HG03460 (cell line): ENCODE measurements at regions not wholly inside any gene's neighbourhood (a gene's known extent, or its start where the extent isn't known, plus 50 kb on each side); places are given as distances from the start of the nearest gene placed in this dataset.
A peak's percentile ranks its signal among the peaks of the same experiment; 100 is the strongest.
"Not testable (repeated sequence)": the region's sequence is repeated elsewhere in the genome, so short reads cannot be mapped to it uniquely, and the experiment has no call there.

Experiments
- ATAC-seq: cut with Tn5 transposase; IDR thresholded peaks from one replicate; pipeline ENCODE4 v1.9.1; 2021; ENCODE audit not compliant: unreplicated experiment

DNA sequence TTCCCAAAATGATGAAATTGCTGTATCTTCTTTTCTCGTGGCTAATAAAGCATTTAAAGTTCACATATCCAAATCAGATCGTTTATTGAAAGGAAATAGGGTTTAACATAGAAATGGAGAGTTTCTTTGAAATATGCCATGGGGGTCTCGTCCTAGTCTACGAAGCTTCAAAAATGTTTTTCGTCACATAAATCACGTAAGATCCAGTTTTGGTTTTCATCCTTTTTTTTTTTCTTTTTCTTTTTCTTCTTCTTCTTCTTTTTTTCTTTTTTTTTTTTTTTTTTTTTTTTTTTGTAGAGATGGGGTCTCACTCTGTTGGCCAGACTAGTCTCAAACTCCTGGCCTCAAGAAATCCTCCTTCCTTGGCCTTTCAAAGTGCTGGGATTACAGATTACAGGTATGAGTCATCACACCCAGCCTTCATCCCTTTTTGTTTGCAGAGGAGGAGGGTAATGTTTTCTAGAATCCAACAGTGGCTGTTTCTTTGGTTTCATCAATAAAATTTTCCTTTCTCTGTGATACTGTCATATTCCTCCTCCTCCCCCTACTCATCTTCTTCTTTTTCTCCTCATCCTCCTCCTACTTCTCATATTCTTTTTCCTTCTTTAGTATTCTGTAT is 94.7 kb upstream of the LOC128125822 start:
- no peak for ATAC-seq

DNA sequence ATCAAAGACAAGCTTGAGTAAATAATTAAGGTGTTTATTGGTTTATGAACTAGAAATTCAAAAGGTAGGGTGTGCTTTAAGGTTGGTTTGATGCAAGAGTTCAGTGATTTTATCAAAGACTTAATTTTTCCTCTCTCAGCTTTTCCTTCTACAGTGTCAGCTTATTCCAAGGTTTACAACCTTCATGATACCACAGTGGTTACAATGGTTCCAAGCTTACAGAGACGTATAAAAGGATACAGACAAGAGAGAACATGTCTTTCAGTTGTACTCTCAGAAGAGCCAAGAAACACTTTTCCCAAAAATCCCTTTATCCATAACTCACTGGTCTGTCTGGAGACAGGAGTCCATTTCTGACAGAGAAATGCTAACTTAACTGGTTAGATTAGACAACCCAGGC is 93.5 kb upstream of the LOC128125822 start:
- no peak for ATAC-seq

DNA sequence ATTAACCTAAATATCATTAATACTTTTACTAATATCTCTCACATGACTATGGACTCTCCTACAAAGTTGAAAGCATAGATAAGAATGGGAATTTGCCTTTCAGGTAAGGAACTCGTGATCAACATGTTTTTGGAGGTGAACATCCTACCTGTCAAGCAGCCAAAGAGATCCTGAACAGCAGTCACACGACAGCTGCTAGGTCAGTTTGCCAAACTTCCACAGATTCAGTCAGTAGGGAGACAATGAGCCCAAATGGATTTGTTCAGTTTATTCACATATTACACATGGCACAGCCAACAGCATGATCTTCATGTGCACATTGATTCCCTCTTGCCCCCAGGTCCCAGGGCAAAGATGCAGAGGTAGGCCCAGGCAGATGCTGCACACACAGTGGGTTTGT is 86.1 kb upstream of the LOC128125822 start:
- no peak for ATAC-seq

DNA sequence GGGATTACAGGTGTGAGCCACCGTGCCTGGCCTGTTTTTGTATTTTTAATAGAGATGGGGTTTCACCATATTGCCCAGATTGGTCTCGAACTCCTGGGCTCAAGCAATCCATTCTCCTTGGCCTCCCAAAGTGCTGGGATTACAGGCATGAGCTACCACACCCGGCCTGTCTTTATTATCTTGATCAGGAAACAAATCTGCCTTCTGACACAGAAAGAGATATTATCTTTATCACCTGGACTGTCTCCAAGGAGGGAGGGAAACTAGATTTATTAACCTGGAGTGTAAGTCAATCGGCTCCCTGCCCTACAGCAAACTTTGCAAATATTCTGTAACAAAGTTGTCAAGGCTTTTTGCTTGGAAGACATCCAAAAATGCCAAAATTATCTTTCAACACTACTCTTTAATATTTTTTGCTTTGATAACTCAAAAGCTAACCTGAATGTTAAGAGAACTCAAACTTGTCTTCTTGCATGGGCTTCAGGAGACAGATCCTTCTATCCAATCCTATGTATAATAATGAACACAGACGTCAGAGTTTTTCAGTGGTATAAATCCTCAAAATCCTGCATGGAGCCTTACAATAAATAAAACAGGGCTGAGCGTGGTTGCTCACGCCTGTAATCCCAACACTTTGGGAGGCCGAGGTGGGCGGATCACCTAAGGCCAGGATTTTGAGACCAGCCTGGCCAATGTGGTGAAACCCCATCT is 85.0 kb upstream of the LOC128125822 start:
- no peak for ATAC-seq

DNA sequence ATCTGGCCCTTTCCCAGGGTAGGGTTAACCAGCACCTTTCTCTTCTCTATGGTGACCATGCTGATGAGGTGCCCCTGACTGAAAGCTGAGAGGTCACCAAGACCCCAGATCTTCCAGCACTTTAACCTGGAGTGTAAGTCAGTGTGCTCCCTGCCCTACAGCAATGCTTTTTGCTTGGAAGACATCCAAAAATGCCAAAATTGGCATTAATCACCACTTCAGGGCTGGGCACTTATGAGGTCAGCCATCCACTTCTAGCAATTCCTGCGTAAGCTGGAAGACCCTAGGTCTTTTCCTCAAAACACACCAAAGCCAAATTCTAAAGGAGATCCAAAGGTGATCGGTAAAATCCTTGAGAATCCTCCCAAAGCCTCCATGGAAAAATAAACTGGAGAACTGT is 81.2 kb upstream of the LOC128125822 start:
- ATAC-seq = no peak

DNA sequence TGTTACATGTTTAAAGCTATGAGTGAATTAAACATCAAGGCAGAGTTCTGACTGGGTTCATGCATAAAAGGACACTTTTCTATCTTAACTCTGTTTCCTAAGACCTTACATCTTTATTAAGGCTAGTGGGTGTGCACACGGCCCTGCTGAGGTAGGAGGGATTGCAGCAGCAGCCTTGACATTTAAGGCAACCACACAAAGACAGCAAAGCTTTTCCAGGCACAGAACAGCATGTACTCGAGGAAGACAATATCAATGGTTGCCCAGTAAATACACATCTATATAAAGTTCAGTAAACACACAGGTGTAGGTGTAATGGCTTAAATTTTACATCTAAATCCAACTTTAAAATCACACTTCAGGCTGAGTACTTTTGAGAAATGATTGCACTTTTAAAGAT is 79.8 kb upstream of the LOC128125822 start:
- ATAC-seq = no peak

DNA sequence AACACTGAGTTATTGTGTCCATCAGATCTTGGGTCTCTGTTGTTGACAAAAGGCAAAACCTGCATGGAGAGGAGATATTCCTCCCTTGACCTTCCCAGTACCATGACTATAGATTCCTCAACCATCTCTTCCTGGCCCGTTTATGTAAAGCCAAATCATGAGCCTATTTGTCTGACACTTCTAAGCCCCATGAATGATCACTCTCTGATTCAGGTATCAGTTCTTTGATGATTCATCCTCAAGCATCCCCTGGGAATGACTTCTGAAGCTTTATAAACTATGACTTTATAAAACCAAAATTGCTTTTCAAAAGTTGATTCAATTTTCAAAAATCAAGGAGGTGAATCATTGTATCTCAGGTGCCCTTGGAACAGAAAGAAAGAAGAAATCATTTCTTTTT is 78.7 kb upstream of the LOC128125822 start:
- no peak for ATAC-seq

DNA sequence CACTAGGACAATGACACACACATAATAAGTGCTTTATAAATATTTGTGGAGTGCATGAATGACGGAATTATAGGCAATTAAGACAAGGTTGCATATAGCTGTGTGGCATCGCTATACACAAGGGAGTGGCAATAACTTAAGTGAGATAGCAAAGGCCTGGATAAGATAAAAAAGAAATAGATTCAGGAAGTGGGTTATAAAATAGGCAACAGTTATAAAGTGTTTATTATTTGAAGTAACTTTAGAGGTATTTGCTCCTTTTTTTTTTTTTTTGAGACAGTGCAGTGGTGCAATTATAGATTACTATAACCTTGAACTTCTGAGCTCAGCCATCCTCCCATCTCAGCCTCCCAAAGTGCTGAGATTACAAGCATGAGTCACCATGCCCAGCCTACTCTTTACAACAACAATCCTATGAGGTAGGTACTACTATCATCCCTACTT is 75.9 kb upstream of the LOC128125822 start:
- no peak for ATAC-seq

DNA sequence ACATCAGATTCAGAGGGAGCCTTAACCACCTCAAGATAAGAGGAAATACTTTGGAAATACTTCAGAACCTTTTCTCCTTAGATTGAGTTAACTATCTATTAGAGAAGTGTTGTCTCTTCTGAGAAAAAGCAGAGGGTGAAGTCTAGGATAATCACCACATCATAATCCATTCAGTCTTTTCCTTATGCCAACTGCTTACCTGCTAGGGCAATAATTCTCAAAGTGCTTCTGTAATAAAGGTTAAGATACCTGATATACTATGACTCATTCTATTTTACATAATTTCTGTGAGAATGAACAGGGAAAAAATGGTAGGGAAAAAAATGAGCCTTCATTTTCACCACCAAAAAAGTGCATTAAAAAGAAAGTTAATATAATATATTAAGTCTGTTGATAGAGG is 70.1 kb upstream of the LOC128125822 start:
- no peak for ATAC-seq

DNA sequence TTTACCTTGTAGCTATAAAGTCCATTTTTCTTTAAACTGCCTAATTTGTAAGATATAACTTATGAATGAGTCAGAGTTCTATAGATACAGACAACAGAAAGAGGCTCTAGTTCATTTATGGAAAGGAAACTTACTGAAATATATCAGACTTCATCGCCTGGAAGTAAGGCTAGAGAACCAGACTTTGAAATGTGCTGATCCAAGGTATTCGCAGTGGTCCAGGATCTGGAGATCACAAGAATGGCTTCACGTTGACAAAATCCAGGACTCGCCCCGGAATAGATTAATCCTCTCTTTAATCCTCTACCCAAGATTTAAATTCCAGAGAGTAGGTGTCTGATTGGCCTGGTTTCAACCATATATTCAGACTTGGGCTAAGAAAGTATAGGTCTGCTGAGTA is 69.1 kb upstream of the LOC128125822 start:
- no peak for ATAC-seq

DNA sequence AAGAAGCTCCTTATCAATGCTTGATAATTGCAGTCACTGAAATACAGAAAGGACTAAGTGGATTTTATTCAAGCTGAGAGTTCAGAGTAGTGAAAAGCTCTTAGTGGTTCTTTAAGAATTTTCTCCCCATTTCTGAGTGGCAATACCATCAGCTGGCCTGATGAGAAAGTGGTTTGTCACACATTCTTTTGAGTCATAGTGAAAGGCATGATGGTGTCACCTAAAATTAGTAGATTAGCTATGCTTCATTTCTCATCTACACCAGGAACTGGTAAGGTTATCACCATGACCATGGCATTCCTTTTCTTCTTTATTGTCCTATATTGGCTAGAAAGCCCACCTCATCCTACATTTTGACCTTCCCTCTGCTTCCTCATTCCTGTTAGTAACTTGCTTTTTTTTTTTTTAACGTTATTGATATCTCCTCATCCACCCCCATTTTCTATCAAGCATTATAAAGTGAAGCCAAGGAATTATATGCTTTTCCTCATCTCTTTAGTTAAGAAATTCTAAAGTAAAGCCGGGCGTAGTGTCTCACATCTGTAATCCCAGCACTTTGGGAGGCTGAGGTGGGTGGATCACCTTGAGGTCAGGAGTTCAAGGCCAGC is 67.4 kb upstream of the LOC128125822 start:
- ATAC-seq = peak; percentile 99

DNA sequence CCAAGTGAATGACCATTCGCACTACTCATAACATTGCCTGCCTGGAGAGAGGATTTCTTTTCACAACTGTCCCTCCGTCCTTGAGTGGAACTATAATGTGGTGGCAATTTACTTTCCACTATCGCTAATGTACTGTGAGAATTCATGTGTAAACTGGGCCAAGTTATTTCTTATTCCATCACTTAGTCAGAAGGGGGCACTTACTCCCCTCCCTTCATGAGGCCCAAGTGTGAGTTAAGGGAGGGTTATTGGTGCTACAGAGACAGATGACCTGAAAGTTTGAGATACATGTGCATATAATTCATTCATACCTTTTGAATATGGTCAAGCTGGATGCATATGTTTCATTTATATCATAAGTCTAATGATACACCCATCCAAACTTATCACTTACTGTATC is 65.2 kb upstream of the LOC128125822 start:
- no peak for ATAC-seq

DNA sequence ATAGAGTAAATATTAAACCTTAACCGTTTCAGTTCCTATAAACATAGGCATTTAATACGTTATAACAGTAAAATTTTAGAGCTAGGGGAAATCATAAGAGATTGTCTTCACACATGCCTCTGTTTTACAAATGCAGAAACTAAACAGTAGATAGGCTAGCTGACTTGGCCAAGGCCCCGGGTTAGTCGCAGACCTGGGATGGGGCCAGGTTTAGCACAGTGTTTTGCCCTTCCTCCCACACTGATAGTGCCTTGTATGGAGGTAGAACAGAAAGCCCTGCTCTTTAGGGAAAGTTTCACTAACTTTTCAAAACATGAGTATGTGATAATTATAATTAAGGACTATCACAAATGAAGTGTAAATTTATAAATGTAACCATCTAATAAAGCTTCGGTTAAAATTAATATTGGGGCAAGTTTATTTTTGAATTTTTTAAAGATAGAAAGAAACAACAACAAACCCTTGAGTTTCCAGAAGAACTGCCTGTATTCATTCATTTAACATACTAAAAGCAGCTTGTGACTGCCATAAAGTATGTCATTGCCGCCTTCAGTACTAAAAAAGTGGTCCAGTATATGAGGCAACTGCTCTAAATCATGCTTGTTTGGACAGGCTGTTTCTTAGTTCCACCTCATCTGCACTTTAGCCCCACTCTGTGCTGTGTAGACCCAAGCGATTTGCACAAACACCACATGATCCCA is 62.5 kb upstream of the LOC128125822 start:
- no peak for ATAC-seq

DNA sequence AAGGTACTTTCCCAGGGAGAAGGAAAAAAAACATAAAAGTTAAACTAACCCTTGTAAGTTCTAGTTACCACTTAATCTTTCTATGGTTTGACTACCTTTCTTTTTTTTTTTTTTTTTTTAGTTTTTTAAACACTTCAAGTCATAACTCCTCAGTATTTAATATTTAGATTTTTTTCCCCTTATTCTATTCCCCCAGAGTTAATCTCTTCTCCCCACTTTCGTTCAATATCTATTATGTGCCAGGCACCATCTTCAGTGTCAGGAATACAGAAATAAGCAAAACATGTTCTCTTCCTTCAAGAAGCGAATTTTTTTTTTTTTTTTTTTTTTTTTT is 62.0 kb upstream of the LOC128125822 start:
- ATAC-seq = no peak

DNA sequence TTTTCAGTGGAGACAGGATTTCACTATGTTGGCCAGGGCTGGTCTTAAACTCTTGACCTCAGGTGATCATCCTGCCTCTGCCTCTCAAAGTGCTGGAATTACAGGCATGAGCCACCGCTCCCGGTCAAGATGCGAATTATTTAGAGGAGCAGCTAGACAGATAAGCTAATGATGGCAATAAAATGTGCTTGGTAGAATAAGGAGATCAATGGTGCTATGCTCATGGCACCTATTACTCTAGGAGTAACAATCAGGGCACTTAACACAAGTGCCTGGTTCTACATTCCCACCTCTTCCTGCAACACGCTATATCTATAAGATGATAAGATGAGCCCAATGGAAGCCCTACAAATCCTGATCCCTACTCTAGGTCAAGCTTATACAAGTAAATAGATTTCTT is 61.4 kb upstream of the LOC128125822 start:
- ATAC-seq = no peak

DNA sequence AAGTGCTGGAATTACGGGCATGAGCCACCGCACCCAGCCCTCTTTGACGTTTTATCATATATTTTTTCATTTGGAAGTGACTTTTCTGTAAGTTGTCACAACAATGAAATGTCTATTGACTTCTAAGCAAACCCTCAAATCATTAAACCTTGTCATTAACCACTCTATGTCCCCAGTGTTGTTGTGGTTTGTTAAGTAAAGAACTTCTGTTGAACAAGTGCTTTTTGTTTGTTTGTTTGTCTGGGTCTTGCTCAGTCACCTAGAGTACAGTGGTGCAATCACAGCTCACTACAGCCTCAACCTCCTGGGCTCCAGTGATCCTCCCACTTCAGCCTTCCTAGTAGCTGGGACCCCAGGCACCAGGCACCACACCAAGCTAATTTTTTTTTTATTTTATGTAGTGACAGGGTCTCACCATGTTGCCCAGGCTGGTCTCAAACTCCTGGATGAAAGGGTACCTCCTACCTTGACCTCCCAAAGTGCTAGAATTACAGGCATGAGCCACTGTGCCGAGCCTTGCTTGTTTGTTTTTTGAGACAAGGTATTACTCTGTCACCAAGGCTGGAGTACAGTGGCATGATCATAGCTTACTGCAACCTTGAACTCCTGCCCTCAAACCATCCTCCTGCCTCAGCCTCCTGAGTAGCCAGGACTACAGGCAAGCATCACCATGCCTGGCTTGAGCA is 57.6 kb upstream of the LOC128125822 start:
- ATAC-seq = no peak

DNA sequence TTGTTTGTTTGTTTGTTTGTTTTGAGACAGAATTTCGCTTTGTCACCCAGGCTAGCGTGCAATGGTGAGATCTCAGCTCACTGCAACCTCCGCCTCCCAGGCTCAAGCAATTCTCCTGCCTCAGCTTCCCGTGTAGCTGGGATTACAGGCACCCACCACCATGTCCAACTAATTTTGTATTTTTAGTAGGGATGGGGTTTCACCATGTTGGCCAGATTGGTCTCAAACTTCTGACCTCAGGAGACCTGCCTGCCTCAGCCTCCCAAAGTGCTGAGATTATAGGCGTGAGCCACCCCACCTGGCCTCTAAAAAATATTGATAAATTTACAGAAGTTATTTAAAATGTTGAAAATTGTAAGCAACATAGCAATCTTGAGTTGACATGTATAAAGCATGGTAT is 57.1 kb upstream of the LOC128125822 start:
- not testable (repeated sequence) for ATAC-seq

DNA sequence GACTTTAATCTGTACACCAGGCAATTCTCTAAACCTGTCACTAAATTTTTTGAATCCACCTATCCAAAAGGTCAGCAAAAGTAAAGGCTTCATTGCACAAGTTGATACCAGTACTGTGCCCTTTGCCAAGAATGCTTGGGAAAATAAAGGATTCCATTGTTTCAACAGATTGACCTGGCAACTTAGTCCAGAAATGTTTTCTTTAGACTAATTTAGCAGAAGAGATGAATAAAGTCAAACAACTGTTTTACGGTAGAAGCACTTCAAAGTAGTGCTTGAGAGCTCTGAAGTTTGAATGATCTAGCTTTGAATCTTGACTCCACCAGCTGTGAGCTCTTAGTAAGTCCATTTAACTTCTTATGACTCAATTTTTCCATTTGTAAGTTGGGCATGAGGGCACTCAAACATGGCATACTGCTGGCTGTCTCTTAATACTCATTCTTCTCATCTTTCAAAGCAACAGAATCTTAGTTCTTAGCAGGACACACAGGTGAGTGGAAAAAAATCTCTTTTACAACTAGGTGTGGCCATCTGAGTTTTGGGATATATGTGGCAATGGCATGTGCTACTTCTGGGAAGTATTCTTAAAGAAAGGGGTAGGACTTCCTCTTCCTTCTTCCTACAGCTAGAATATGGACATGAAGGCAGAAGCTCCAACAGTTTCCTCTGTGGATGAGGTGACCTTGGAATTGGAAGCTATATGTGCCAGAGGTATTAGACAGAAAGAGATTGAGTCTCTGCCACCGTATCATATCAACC is 55.9 kb upstream of the LOC128125822 start:
- ATAC-seq = no peak

DNA sequence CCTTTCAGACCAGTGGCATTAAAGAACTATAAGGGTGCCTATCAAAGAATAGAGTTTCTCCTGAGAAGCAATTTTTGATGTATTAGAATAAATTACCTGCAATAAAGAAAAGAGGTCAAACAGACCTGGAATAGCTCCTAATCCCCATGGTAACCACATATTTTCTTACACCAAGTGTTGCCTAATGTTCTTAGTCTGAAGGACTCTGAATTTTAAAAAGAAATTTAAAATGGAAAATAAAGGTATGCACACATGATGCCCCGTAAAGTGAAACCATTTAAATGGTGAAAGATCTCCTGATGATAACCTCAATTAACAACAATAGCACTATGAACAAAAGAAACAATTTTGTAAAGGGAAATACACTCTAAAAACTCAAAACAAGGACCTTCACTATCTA is 55.1 kb upstream of the LOC128125822 start:
- no peak for ATAC-seq

DNA sequence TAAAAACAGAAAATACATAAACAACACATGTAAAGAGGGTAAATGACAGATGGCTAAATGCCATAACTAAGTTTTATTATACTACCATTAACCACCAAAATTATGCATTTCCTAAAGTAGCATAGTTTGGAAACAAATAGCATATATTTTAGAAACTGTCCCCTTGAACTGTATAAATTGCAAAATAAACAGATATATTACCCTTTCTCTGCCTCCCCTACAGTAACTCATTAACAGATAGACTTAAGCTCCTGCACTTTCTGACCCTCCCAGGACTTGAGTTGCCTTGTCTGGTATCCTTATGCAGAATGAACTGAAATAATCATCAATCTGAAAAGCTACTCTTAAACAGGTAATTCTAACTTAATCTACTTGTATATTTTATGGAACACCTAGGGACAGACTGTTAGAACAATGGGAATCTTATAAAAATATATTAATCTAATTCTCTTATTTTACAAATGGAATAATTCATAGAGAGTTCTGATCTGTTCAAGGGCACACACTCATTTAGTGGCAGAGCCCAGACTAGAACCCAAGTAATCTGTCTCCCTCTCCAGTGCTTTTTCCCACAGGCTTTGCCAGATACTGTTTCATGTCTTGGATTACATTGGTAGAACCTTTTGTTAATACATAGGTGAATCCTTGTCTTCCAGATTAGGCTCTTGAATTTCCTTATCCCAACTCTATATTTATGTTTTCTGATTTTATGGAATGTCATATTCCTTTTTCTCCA is 50.6 kb upstream of the LOC128125822 start:
- ATAC-seq = no peak
